Heart left ventricle (tissue), 16 donors: ENCODE measurements at regions not wholly inside any gene's neighbourhood (a gene's known extent, or its start where the extent isn't known, plus 50 kb on each side); places are given as distances from the start of the nearest gene placed in this dataset.

Experiments
- ATAC-seq, 4 donors: fragments of 200-7000 bp; cut with Tn5 transposase; one replicate each; pipeline ENCODE4 v1.9.1; 2020 to 2022; ENCODE audit warnings: moderate library complexity in 4 of 4, mild to moderate bottlenecking in 3 of 4, moderate number of reproducible peaks in 1 of 4
- DNase-seq, 5 donors: peaks; one replicate each; pipeline ENCODE4 v3.0.0-alpha.2; 2020
- H3K27ac ChIP-seq, 12 donors: fragments of 200-600 bp; sonication (generic) in 4 of 12; one replicate each; pipeline versions ENCODE4 v1.5.0 to v1.8.0; 2016 to 2022; ENCODE audit warnings: mild to moderate bottlenecking in 2 of 12
- H3K27me3 ChIP-seq, 9 donors: fragments of 200-600 bp; sonication (generic) in 2 of 9; one replicate each; pipeline versions ENCODE4 v1.5.1 to v1.8.0; 2016 to 2022; ENCODE audit warnings: mild to moderate bottlenecking in 3 of 9
- H3K36me3 ChIP-seq, 9 donors: fragments of 200-600 bp; sonication (generic) in 2 of 9; one replicate each; pipeline versions ENCODE4 v1.5.0 to v1.8.0; 2018 to 2022; ENCODE audit warnings: mild to moderate bottlenecking in 2 of 9
- H3K4me1 ChIP-seq, 12 donors: fragments of 200-600 bp; sonication (generic) in 4 of 12; one replicate each; pipeline versions ENCODE4 v1.5.0 to v1.8.0; 2016 to 2022; ENCODE audit warnings: mild to moderate bottlenecking in 3 of 12
- H3K4me3 ChIP-seq, 12 donors: fragments of 200-600 bp; sonication (generic) in 4 of 12; one replicate each; pipeline versions ENCODE4 v1.5.0 to v1.8.0; 2017 to 2022; ENCODE audit warnings: mild to moderate bottlenecking in 9 of 12, moderate library complexity in 4 of 12
- H3K9me3 ChIP-seq, 12 donors: fragments of 200-600 bp; sonication (generic) in 4 of 12; one replicate each; pipeline versions ENCODE4 v1.5.0 to v1.8.0; 2016 to 2022; ENCODE audit warnings: mild to moderate bottlenecking in 1 of 12
- POLR2A ChIP-seq, 2 donors: fragments of 450-650 bp; IDR thresholded peaks; one replicate each; pipeline ENCODE4 v1.6.1; 2017; ENCODE audit warnings: antibody characterized with exemption in 2 of 2, mild to moderate bottlenecking in 2 of 2, moderate library complexity in 2 of 2
- WGBS, 4 donors: extraction: QIAGEN DNeasy Blood & Tissue Kit in 2 of 4; methylation state at CpG; one replicate each; pipeline versions ENCODE4 v1.1.5 to v1.1.7; 2013 to 2018; 5-methylcytosine and 5-hydroxymethylcytosine counted together
- intact Hi-C, 10 donors: fragments of 100-400 bp; cut with DNase I; formaldehyde crosslinking; loops; one replicate each; pipeline versions ENCODE4 v1.11.1 to v1.14.2; 2022
- TF ChIP-seq, protein P1 (sequence below), 12 donors: fragments of 200-600 bp; sonication (generic) in 4 of 12; IDR thresholded peaks; one replicate each; pipeline versions ENCODE4 v1.5.0 to v1.8.0; 2018 to 2022; ENCODE audit warnings: antibody characterized with exemption in 12 of 12, mild to moderate bottlenecking in 5 of 12
- donor health status: ischemic (EF 13 %, LVEDD 7.1; RV severe dilation, severe dysfunction).
- donor health status: healthy with polysubstance abuse.
- donor health status: DM: no; HTN: yes; CAD: no.
- donor health status: DM: no; HTN: no; CAD: no.
- donor health status: ischemic (EF 25% LVEDD 6.9; RV normal size, moderate dysfunction).
- donor health status: ischemic (EF 25% LVEDD 5.7; RV mildly dilated, moderate dysfunction).
- donor health status: healthy.
- donor health status: DM: yes; HTN: yes; CAD: no.
- donor health status: ischemic (EF 35%, LVEDD 5.7; RV mildly dilated, moderate dysfunction).
- donor health status: nonischemic (EF 11% LVEDD 7.7; RV severe dilation, severe dysfunction).
- donor health status: DM: yes; HTN: yes; CAD: no.
- donor health status: PGD.
- donor health status: ischemic (EF 29% LVEDD 5.4; RV normal size, mild dysfunction).
- donor health status: nonischemic (EF 23%, LVEDD 6.1; RV moderate dilation, normal function).

DNA sequence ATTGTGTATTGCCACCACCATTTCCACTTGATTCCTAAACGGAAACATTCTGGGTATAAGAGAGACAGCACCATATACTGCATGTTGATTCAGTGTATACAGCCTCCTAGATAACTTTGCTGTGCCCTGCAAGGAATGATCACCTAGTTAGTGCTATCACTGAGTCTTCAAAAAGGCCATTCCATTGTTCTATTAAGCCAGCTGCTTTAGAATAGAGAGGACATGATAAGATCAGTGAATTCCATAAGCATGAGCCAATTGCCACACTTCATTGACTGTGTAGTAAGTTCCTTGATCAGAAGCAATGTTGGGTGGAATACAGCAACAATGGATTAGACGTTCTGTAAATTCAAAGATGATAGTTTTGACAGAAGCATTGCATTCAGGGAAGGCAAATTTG lies 1047.3 kb downstream of the PCDH18 start:
- Histone ChIP-seq H3K36me3 (no peaks in the 10 kb centered on the region), H3K4me1 (no peaks in the 10 kb centered on the region), H3K9me3 (no peaks in the 10 kb centered on the region), H3K27ac (no peak overlapping the region), H3K4me3 (no peak overlapping the region), H3K27me3 (no peaks in the 10 kb centered on the region)
- 56 to 72% (median 70%) methylated on average over 2 of the region's 2 CpGs for WGBS, 4 donors
- ATAC-seq (no peak), DNase-seq (no peak)
- TF ChIP-seq, protein P1, sequence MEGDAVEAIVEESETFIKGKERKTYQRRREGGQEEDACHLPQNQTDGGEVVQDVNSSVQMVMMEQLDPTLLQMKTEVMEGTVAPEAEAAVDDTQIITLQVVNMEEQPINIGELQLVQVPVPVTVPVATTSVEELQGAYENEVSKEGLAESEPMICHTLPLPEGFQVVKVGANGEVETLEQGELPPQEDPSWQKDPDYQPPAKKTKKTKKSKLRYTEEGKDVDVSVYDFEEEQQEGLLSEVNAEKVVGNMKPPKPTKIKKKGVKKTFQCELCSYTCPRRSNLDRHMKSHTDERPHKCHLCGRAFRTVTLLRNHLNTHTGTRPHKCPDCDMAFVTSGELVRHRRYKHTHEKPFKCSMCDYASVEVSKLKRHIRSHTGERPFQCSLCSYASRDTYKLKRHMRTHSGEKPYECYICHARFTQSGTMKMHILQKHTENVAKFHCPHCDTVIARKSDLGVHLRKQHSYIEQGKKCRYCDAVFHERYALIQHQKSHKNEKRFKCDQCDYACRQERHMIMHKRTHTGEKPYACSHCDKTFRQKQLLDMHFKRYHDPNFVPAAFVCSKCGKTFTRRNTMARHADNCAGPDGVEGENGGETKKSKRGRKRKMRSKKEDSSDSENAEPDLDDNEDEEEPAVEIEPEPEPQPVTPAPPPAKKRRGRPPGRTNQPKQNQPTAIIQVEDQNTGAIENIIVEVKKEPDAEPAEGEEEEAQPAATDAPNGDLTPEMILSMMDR (IDR thresholded peaks at IDR 0.05): no peak
- no peak for TF ChIP-seq POLR2A (IDR thresholded peaks at IDR 0.05)
- intact Hi-C loops: no loop called here

DNA sequence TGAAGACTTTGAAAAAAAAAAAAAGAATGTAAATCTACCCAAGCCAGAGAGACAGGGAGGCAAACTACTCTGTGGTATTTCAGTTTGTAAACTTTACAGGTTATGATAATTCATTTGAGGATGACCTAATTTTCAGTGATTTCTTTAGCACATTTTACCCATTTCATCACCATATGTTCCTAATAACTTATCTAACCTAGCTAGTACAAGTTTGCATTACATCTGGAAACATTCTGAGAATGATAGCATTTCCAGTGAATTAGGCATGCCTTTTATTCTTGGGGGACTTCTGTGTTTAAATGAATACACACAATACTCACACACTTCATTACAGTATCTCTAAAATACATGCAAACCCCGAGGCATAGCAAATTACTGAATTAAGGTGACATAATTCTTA lies 1055.5 kb downstream of the PCDH18 start:
- Histone ChIP-seq H3K9me3 (no peaks in the 10 kb centered on the region), H3K27me3 (no peaks in the 10 kb centered on the region), H3K4me3 (no peak overlapping the region), H3K4me1 (no peaks in the 10 kb centered on the region), H3K36me3 (no peaks in the 10 kb centered on the region), H3K27ac (no peak overlapping the region)
- ATAC-seq: no peak
- WGBS, 4 donors: 54 to 81% (median 60%) methylated on average over 1 of the region's 1 CpG
- DNase-seq: no peak
- TF ChIP-seq POLR2A (IDR thresholded peaks at IDR 0.05): no peak
- TF ChIP-seq, protein P1 (IDR thresholded peaks at IDR 0.05): no peak
- intact Hi-C loops: no loop called here

DNA sequence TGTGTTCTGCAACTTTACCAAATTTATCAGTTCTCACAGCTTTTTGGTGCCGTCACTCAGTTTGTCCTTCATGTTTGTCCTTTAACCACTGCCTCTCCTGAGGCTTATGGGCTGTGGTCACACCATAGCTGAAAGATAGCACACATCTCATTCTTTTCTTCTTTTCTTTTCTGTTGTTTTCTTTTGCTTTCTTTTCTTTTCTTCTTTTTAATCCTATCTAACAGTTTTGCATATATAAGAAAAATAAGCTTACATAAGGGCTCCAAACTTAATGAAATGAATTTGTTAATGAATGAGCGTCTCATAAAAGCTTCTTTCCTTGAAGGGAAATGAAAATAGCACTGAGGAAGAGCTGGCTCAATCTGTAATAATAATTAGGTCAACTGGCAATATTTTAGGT lies 1061.2 kb downstream of the PCDH18 start:
- no peak overlapping the region for H3K27ac ChIP-seq
- H3K4me3 ChIP-seq: no peak overlapping the region
- intact Hi-C loops: no loop called here
- no peaks in the 10 kb centered on the region for H3K4me1 ChIP-seq
- H3K36me3 ChIP-seq: no peaks in the 10 kb centered on the region
- TF ChIP-seq, protein P1 (IDR thresholded peaks at IDR 0.05): no peak
- TF ChIP-seq POLR2A (IDR thresholded peaks at IDR 0.05): no peak
- H3K9me3 ChIP-seq: peaks cover 0 to 20% (median 6%) of the 10 kb centered on the region in 12 donors
- ATAC-seq: no peak
- 75 to 78% (median 77%) methylated on average over 2 of the region's 2 CpGs for WGBS, 4 donors
- no peaks in the 10 kb centered on the region for H3K27me3 ChIP-seq
- DNase-seq: no peak

DNA sequence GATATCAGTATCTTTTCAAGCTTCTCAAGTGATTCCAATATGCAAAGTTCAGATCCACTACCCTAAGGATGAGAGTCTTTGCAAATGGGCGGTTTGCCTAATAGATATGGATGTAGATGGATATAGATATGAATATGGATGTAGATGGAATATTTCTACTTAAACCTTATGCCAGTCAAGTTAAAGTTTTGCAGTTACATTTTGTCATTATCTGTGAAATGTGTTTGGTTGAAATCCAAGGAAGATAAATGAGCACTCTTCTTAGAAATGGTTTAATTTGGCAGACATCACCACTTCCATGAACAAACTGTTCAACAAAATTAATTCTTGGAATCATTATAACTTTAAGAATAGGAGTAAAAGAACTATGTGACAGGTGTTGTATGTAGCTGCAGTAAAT lies 1066.6 kb downstream of the PCDH18 start:
- 82 to 92% (median 89%) methylated on average over 1 of the region's 1 CpG for WGBS, 4 donors
- no peaks in the 10 kb centered on the region for H3K36me3 ChIP-seq
- TF ChIP-seq POLR2A (IDR thresholded peaks at IDR 0.05): no peak
- TF ChIP-seq, protein P1 (IDR thresholded peaks at IDR 0.05): no peak
- no peak overlapping the region for H3K27ac ChIP-seq
- no peak overlapping the region for H3K4me3 ChIP-seq
- no peak for ATAC-seq
- H3K27me3 ChIP-seq: no peaks in the 10 kb centered on the region
- no peaks in the 10 kb centered on the region for H3K4me1 ChIP-seq
- H3K9me3 ChIP-seq: peaks cover 0 to 18% (median 6%) of the 10 kb centered on the region in 12 donors
- no peak for DNase-seq
- intact Hi-C loops: no loop called here
